PC-3 (cell line): ENCODE measurements at regions not wholly inside any gene's neighbourhood (a gene's known extent, or its start where the extent isn't known, plus 50 kb on each side); places are given as distances from the start of the nearest gene placed in this dataset.

Experiments used
- ATAC-seq: fragments of 200-7000 bp; cut with Tn5 transposase; 2 replicates; pipeline ENCODE4 v1.9.1; 2020; ENCODE audit warnings: mild to moderate bottlenecking, moderate library complexity
- BruUV-seq: library from RNA; stranded (reverse); fragments of 400-500 nt; replicated peaks from 2 replicates; lab custom pipeline; 2021; lab: Mats Ljungman, UMichigan
- CTCF ChIA-PET: fragments of 300-600 bp; sonication (Branson Sonifier 250); formaldehyde crosslinking; loops from one replicate; lab custom pipeline; 2022; ENCODE audit warnings: antibody characterized with exemption; lab: Charles Lee
- POLR2A ChIA-PET: fragments of 300-600 bp; sonication (Branson Sonifier 250); formaldehyde crosslinking; loops from one replicate; lab custom pipeline; 2022; ENCODE audit warnings: antibody characterized with exemption; ENCODE audit not compliant: unreplicated experiment; lab: Charles Lee
- DNase-seq: peaks from one replicate; pipeline ENCODE4 v3.0.0-alpha.2; 2015
- H2AFZ ChIP-seq: fragments of 300-600 bp; sonication (generic); 2 replicates; pipeline ENCODE4 v1.6.0; 2016; ENCODE audit warnings: antibody characterized with exemption, low read length
- H3F3A ChIP-seq: fragments of 300-600 bp; sonication (generic); one replicate; pipeline ENCODE4 v1.6.0; 2017; ENCODE audit warnings: antibody characterized with exemption, low read length, control low read depth, mild to moderate bottlenecking; ENCODE audit not compliant: unreplicated experiment
- H3K27ac ChIP-seq: fragments of 300-600 bp; sonication (generic); 2 replicates; pipeline ENCODE4 v1.5.1; 2016; ENCODE audit warnings: mild to moderate bottlenecking, low read length
- H3K27me3 ChIP-seq: fragments of 300-600 bp; sonication (generic); 2 replicates; pipeline ENCODE4 v1.6.1; 2016; ENCODE audit warnings: low read length, mixed read lengths
- H3K36me3 ChIP-seq: fragments of 300-600 bp; sonication (generic); 2 replicates; pipeline ENCODE4 v1.6.1; 2016; ENCODE audit warnings: low read depth, mixed run types, low read length, mixed read lengths
- H3K4me1 ChIP-seq: fragments of 300-600 bp; sonication (generic); 2 replicates; pipeline ENCODE4 v1.5.1; 2016; ENCODE audit warnings: low read length; ENCODE audit not compliant: insufficient read depth
- H3K4me2 ChIP-seq: fragments of 300-600 bp; sonication (generic); 2 replicates; pipeline ENCODE4 v1.6.0; 2016; ENCODE audit warnings: low read length
- H3K4me3 ChIP-seq: fragments of 300-600 bp; sonication (generic); 2 replicates; pipeline ENCODE4 v1.5.1; 2016; ENCODE audit warnings: mild to moderate bottlenecking, low read length, mixed read lengths
- H3K79me2 ChIP-seq: fragments of 300-600 bp; sonication (generic); 2 replicates; pipeline ENCODE4 v1.6.1; 2017; ENCODE audit warnings: low read length, mixed read lengths
- H3K9ac ChIP-seq: fragments of 300-600 bp; sonication (generic); 2 replicates; pipeline ENCODE4 v1.6.0; 2016; ENCODE audit warnings: mild to moderate bottlenecking, low read length
- H3K9me2 ChIP-seq: fragments of 300-600 bp; sonication (generic); replicated peaks from 2 replicates; pipeline ENCODE4 v1.6.1; 2016; ENCODE audit warnings: mixed run types, low read length, mixed read lengths
- H3K9me3 ChIP-seq: fragments of 300-600 bp; sonication (generic); 2 replicates; pipeline ENCODE4 v1.6.1; 2016; ENCODE audit warnings: low read length, mixed read lengths
- H4K20me1 ChIP-seq: fragments of 300-600 bp; sonication (generic); 2 replicates; pipeline ENCODE4 v1.6.1; 2016; ENCODE audit warnings: low read length, mixed read lengths
- EZH2 ChIP-seq: fragments of 300-600 bp; sonication (generic); IDR thresholded peaks from one replicate; pipeline ENCODE4 v1.6.1; 2017; ENCODE audit warnings: antibody characterized with exemption, mild to moderate bottlenecking, low read length; ENCODE audit not compliant: unreplicated experiment
- EZH2phosphoT487 ChIP-seq: fragments of 300-600 bp; sonication (generic); IDR thresholded peaks from 2 replicates; pipeline ENCODE4 v1.6.1; 2018; ENCODE audit warnings: mild to moderate bottlenecking, antibody characterized with exemption, low read length, borderline replicate concordance
- intact Hi-C: fragments of 100-400 bp; cut with micrococcal nuclease; formaldehyde crosslinking; loops from 2 replicates; pipeline ENCODE4 v1.9.0; 2023
- TF ChIP-seq, protein P1 (sequence below): fragments of 300-600 bp; sonication (generic); conservative IDR thresholded peaks from 2 replicates; pipeline ENCODE4 v1.5.1; 2017; ENCODE audit warnings: antibody characterized with exemption, low read depth, mild to moderate bottlenecking, low read length

DNA sequence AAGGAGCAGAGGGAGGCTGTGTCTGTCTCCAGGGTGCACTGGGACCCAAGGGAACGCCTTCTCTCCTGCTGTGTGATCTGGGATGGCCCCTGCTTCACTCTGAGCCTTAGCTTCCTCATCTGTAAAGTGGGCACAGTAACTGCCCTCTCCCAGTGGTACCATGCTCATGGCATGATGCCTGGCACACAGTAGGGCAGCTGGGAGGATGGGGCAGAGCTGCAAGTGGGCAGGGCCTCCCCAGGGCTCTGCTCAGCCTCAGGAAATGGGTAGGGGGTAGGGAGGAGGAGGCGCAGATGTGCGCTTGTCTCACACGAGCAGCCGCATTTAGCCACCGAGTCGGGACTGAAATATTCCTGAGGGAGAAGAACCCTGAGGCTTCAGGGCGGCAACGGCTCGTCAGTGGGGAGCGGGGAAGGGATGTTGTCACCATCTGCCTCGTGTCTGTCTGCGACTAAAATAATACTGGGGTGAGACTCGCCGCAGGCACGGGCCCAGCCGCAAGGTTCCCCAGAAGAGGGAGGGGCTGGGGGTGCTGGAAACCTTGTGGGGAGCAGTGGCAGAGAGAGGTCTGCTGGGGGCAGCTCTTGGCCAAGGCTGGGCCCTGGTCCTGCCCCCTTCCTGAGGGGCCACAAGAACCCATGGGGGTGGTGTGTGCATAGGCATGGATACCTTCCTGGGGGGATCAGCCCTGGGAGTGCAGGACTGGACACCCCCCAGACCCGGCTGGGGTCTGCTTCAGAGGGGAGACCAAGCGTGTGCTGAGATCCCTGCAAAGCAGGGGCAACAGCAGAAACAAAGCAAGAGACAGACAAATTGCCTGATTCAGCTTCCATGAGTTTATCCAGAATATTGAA, 55.2 kb upstream of the PSD2 start:
- H3K9me3 ChIP-seq = no peaks in the 10 kb centered on the region
- H3K4me1 ChIP-seq = no peaks in the 10 kb centered on the region; the same call in 1 of the 2 replicates
- H4K20me1 ChIP-seq = no peaks in the 10 kb centered on the region
- no peak for TF ChIP-seq EZH2
- TF ChIP-seq, protein P1, sequence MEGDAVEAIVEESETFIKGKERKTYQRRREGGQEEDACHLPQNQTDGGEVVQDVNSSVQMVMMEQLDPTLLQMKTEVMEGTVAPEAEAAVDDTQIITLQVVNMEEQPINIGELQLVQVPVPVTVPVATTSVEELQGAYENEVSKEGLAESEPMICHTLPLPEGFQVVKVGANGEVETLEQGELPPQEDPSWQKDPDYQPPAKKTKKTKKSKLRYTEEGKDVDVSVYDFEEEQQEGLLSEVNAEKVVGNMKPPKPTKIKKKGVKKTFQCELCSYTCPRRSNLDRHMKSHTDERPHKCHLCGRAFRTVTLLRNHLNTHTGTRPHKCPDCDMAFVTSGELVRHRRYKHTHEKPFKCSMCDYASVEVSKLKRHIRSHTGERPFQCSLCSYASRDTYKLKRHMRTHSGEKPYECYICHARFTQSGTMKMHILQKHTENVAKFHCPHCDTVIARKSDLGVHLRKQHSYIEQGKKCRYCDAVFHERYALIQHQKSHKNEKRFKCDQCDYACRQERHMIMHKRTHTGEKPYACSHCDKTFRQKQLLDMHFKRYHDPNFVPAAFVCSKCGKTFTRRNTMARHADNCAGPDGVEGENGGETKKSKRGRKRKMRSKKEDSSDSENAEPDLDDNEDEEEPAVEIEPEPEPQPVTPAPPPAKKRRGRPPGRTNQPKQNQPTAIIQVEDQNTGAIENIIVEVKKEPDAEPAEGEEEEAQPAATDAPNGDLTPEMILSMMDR = no peak
- no peak for TF ChIP-seq EZH2phosphoT487
- POLR2A ChIA-PET = no interaction called here
- no peaks in the 10 kb centered on the region for H3K36me3 ChIP-seq
- H3K4me3 ChIP-seq = no peak overlapping the region
- no peak overlapping the region for H2AFZ ChIP-seq
- no peak for ATAC-seq
- intact Hi-C loops = no loop called here
- no peaks in the 10 kb centered on the region for H3F3A ChIP-seq
- H3K4me2 ChIP-seq = no peak overlapping the region
- no peak overlapping the region for H3K9ac ChIP-seq
- DNase-seq = no peak
- H3K9me2 ChIP-seq = no peaks in the 10 kb centered on the region
- H3K79me2 ChIP-seq = no peaks in the 10 kb centered on the region
- no peaks in the 10 kb centered on the region for H3K27me3 ChIP-seq
- CTCF ChIA-PET = interaction anchor here (0.6 kb wide), 1 partner anchor 103 kb away, joined by 3 read pairs; no protein-coding TSS in a partner anchor
- no peak overlapping the region for H3K27ac ChIP-seq
- BruUV-seq = no TSS peak

DNA sequence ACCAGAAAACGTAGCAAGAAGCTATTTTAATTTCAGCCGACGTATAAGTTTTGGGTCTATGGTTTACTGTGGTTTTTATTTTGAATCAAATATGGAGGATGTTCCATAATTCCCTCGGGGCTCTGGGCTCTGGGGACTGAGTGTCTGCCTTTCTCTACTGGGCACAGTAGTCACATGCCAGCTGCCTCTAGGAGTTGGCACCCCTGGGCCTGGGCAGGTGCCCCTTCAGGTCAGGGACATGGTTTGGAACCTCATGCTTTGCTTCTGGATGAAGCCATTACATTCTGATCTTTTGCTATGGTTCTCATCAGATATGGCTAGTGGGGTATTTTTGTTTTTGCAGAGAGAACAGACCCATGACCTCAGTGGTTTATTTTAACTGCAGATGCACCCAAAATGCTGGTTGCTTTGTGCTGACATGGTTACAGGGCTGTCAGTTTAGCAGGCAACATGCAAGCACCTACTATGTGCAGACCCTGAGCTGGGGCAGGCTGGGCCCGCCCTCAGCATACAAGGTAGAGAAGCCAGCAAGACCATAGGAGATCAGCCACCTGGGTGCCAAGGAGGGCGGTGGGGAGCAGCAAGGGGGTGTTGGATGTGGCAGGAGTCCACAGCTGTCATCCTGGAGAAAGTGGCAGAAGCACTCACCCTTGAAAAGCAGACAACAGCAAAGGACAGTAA, 54.5 kb upstream of the PSD2 start:
- ChIA-PET CTCF (no interaction called here), POLR2A (no interaction called here)
- no peak for DNase-seq
- intact Hi-C loops = no loop called here
- H3K9ac ChIP-seq = no peak overlapping the region
- H3F3A ChIP-seq = no peaks in the 10 kb centered on the region
- peaks cover 1% of the 10 kb centered on the region for H3K27me3 ChIP-seq
- H3K4me3 ChIP-seq = no peak overlapping the region
- H2AFZ ChIP-seq = no peak overlapping the region
- peaks cover 7% of the 10 kb centered on the region; the same call in 1 of the 2 replicates for H3K4me1 ChIP-seq
- no peak for ATAC-seq
- no peaks in the 10 kb centered on the region for H4K20me1 ChIP-seq
- TF ChIP-seq EZH2phosphoT487 (no peak), EZH2 (no peak)
- TF ChIP-seq, protein P1 = no peak
- no peaks in the 10 kb centered on the region for H3K36me3 ChIP-seq
- H3K9me3 ChIP-seq = no peaks in the 10 kb centered on the region
- H3K79me2 ChIP-seq = no peaks in the 10 kb centered on the region
- no peak overlapping the region for H3K4me2 ChIP-seq
- BruUV-seq = no TSS peak
- no peaks in the 10 kb centered on the region for H3K9me2 ChIP-seq
- H3K27ac ChIP-seq = no peak overlapping the region
